Upper lobe of left lung (tissue), 4 donors: ENCODE measurements at regions not wholly inside any gene's neighbourhood (a gene's known extent, or its start where the extent isn't known, plus 50 kb on each side); places are given as distances from the start of the nearest gene placed in this dataset.

Experiments used
- CTCF ChIP-seq, 6 experiments: fragments of 450-650 bp in 4 of 6; fragments of 200-600 bp in 2 of 6; sonication (generic) in 2 of 6; IDR thresholded peaks; one replicate each; pipeline ENCODE4 v1.5.1; 2016 to 2019; ENCODE audit warnings: antibody characterized with exemption in 6 of 6
- POLR2A ChIP-seq, 4 donors: fragments of 450-650 bp; IDR thresholded peaks; one replicate each; pipeline ENCODE4 v1.5.1; 2016 to 2017; ENCODE audit warnings: antibody characterized with exemption in 4 of 4, mild to moderate bottlenecking in 2 of 4

- no peak for TF ChIP-seq CTCF (IDR thresholded peaks at IDR 0.05)
- no peak for TF ChIP-seq POLR2A (IDR thresholded peaks at IDR 0.05)
These were observed 362.6 kb downstream of the TOX3 start for GRCh38 chr16:52184336-52184735.
